C4-2B (cell line): ENCODE measurements at regions not wholly inside any gene's neighbourhood (a gene's known extent, or its start where the extent isn't known, plus 50 kb on each side); places are given as distances from the start of the nearest gene placed in this dataset.

Experiments
- H3K27ac ChIP-seq: fragments of 450-650 bp; 2 replicates; pipeline ENCODE4 v1.5.1; 2017
- ZFX ChIP-seq: fragments of 450-650 bp; IDR thresholded peaks from 2 replicates; pipeline ENCODE4 v1.6.1; 2017
- TF ChIP-seq, protein P1 (sequence below): fragments of 450-650 bp; conservative IDR thresholded peaks from 2 replicates; pipeline ENCODE4 v1.5.1; 2017; ENCODE audit warnings: mild to moderate bottlenecking

DNA sequence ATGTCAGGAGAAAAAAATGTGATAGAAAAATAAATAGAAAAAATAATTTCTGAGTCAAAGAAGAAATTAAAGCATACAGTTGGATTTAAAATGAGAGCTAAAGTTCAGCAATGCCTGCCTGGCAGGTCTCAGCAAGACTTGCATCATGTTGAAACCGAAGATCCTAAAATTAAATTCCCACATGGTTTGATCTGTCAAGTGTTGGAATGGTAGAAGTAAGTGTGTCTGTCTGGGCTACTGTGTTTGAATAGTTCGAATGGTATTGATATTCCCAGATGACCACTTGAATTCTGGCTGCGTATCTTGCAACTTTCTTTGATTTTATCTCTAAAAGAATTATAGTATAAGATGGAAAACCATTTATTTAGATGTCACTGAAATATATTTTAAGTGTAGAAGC lies 1349.6 kb downstream of the EPHA7 start:
- H3K27ac ChIP-seq, result no peak overlapping the region
- TF ChIP-seq, protein P1, sequence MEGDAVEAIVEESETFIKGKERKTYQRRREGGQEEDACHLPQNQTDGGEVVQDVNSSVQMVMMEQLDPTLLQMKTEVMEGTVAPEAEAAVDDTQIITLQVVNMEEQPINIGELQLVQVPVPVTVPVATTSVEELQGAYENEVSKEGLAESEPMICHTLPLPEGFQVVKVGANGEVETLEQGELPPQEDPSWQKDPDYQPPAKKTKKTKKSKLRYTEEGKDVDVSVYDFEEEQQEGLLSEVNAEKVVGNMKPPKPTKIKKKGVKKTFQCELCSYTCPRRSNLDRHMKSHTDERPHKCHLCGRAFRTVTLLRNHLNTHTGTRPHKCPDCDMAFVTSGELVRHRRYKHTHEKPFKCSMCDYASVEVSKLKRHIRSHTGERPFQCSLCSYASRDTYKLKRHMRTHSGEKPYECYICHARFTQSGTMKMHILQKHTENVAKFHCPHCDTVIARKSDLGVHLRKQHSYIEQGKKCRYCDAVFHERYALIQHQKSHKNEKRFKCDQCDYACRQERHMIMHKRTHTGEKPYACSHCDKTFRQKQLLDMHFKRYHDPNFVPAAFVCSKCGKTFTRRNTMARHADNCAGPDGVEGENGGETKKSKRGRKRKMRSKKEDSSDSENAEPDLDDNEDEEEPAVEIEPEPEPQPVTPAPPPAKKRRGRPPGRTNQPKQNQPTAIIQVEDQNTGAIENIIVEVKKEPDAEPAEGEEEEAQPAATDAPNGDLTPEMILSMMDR, result no peak
- TF ChIP-seq ZFX, result no peak

DNA sequence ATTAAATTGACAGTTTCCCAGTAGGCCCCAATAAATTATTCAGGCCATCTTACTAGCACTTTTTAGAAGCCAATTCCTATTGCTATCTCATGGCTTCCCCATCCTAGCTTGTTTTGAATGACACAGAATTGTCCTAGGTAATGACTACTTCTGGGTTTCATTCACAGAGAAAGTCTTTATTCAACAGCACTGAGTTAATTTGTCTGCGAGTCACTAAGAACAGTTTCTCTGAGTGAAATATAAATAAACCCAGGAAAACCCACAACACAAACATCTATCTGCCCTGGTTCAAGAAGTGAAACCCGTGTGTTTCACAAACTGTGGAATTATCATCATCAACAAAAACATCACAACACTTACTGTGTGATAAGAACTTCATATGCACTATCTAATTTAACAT lies 1366.8 kb downstream of the EPHA7 start:
- TF ChIP-seq ZFX, result no peak
- TF ChIP-seq, protein P1, result no peak
- H3K27ac ChIP-seq, result no peak overlapping the region

DNA sequence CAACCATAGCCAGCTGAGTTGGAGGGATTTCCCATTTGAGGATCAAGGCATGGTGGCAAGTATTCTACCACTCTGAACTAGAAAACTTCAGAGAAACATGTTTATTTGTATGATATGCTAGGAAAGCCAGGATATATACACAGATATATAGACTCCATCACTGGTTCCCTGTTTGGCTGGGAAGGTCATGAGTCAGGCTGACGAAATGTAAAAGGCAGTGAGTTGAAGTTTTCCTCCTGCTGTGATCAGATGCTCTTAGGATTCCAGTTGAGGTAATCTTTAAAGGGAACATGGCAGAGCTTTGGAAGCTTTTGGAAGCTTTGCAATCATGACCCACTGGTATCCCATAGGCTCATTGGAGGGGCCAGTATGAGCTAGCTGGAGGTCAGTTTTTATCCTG lies 1369.1 kb downstream of the EPHA7 start:
- no peak for TF ChIP-seq ZFX
- TF ChIP-seq, protein P1, result no peak
- H3K27ac ChIP-seq, result no peak overlapping the region

DNA sequence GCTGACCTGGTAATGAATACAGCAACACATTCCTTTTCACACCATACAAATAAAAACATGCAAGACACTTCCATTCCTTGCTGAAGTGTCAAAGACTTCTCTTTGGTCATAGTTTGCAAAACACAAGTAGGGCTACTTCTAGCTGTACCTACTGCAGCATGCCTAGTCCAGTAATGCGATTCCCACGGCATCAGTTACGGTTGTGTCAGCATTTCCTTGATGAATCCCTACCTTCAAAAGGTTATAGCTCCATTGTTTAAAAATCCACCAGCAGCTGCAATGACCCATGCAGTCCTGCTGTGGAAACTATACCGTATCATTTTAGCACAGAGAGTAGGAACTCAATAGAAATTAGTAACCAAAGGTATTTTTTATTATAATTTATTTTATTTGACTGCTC lies 1371.5 kb downstream of the EPHA7 start:
- TF ChIP-seq, protein P1, result no peak
- no peak for TF ChIP-seq ZFX
- no peak overlapping the region for H3K27ac ChIP-seq

DNA sequence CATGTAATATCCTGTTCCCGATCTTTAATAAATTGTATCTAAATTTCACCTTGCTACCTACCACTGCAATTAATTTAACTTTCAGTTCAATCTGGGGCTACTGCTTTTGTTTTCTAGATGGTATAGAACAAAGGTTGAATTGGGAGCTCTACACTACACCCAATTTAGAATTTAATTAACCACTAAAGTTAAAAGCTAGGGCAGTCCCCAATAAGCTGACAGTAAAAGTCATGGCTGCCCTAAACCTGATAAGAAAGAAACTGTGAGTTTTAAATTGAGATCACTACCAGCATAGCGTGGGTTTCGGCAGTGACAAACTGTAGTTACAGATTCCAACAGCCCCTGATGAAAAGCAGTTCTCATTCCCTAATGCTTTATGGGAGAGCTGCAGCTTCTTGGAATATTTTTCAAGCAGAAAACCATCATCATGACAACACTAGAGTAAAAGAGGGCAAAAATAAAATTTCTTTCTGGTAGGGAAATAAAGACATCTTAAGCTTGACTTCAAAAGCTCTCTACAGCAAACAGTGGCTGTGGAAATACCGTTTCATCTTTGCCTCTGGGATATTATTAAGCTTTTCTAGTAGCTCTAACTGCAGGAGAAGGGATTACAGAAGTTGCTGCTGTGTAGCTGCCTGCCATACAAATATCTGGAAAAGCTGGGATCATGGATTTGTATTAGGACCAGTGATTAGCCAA lies 1372.1 kb downstream of the EPHA7 start:
- H3K27ac ChIP-seq, result no peak overlapping the region
- TF ChIP-seq, protein P1, result no peak
- TF ChIP-seq ZFX, result no peak

DNA sequence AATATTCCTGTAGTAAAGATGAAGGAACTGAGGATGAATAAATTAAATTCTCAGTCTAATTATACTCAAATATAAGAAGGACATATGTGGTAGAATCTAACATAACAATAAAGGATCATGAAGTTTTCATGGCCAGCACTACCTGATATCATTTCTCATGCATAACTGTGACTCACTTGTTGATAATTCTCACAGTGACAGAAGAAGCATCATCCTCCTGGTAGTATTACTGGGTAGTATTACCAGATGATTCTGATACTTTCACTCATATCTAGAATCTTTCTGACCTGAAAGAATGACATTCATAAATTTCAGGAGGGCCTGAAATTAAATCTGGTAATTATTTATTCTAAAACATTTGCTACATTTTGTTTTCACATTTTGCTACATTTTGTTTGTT lies 1375.0 kb downstream of the EPHA7 start:
- no peak overlapping the region for H3K27ac ChIP-seq
- TF ChIP-seq, protein P1, result no peak
- no peak for TF ChIP-seq ZFX

DNA sequence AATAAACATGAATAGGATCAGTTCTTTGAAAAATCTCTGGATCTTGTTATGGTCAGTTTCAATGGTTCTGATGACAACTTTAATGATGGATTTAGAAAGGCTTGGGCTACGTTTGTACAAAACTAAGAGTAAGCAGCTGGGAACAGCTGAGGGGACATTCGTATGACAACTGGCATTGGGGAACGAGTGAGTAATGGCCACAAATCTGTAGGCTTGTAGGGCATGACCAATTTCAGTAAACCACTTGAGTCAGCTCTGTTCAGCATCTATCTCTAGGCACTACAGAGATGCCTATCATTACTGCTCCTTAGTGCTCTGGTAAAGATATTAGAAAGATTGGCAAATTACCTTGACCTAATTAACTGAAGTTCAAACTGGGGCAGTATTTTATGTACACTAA lies 1375.6 kb downstream of the EPHA7 start:
- H3K27ac ChIP-seq, result no peak overlapping the region

More for the DNA sequence above, 1375.6 kb downstream of the EPHA7 start:
- no peak for TF ChIP-seq ZFX
- TF ChIP-seq, protein P1, result no peak
